8988T (cell line): ENCODE measurements at regions not wholly inside any gene's neighbourhood (a gene's known extent, or its start where the extent isn't known, plus 50 kb on each side); places are given as distances from the start of the nearest gene placed in this dataset.

Source experiments
- DNase-seq: peaks from one replicate; pipeline ENCODE4 v3.0.0; 2011

GRCh38 chr2:19846567-19846966, 55.2 kb downstream of the TTC32 start:
- DNase-seq, result no peak

DNA sequence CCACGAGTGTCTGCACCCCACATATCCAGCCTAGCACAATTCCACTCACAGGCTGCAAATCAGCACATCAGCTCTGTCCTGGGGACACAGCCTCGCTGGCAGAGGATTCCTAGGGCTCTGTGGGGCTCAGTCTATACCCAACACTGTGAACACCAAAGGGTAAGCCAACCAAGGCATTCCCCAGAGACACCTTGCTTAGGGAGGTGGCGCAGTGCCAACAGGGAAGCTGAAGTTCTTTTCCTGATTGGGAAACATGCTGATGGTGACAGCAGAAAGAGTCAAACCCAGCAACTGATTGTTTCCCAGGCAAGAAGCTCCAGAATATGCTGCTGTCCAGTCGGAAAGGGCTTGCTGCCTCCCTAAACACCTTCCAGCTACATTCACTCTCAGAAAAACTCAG, 55.8 kb downstream of the TTC32 start:
- DNase-seq, result no peak

DNA sequence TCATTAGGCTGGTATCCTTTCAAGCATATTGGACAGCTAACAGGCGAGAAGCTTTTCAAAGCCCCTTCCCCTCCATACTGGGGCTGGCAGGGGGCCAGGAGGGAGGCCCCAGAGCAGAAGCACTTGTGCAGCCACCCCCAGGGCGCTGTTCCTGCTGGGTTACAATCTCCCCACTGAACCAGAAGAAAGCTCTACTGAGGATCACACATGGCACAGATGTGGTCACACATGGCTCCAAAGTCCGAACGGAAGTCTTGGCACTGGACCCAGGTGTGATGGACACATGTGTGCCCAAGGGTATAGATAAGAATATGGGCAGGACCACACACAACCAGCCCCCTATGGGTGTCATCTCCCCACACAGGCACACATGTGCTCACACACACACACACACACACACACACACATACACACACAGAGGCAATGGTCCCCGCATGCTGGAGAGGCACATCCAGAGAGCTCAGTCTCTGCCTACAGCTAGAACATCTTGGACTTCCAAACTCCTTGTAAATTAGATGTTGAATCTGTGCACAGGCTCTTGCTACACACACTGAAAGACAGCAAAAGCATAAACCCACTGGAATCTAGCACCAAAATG, 56.4 kb downstream of the TTC32 start:
- DNase-seq, result no peak

DNA sequence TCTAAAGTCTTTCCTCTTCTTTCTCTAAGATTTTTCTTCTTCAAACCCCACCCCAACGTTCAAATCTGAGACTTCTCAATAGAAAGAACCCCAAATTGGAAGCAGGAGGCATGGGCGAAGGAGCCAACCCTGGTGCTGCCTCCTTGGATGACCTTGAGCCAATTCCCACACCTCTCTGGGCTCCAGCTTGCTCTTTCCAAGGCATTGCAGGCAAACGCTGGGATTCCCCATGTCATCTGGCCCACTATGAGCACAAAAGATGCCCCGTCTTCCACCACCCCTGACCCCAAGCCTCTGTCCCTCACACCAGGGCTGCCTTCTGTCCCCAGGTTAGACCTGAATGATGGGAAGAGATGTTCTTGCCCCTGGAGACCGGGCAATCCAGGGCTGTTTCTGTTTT, 57.0 kb downstream of the TTC32 start:
- no peak for DNase-seq

DNA sequence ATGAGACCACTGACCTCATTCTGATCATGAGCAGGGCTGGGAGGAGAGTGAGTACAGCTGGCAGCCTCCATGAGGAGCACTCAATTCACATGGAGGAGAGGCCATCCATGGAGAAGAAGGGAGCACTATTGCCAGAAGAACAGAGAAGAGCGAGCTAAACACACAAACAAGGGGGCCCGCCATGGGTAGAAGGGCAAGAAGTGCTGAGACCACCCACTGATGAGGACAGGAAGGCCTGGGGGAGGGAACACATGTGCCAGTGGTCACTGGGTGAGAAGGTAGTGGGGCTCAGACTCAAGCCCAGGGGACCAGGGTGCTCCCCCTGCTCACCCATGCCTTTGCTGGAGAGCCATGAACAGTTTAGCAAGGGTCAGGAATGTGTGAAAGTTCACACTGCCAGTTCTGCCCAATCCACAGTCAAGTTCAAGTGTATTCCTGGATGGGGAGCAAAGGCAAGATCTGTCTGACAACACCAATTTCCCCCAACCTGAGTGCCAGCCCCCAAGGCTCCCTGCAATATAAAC, 57.7 kb downstream of the TTC32 start:
- DNase-seq, result no peak

DNA sequence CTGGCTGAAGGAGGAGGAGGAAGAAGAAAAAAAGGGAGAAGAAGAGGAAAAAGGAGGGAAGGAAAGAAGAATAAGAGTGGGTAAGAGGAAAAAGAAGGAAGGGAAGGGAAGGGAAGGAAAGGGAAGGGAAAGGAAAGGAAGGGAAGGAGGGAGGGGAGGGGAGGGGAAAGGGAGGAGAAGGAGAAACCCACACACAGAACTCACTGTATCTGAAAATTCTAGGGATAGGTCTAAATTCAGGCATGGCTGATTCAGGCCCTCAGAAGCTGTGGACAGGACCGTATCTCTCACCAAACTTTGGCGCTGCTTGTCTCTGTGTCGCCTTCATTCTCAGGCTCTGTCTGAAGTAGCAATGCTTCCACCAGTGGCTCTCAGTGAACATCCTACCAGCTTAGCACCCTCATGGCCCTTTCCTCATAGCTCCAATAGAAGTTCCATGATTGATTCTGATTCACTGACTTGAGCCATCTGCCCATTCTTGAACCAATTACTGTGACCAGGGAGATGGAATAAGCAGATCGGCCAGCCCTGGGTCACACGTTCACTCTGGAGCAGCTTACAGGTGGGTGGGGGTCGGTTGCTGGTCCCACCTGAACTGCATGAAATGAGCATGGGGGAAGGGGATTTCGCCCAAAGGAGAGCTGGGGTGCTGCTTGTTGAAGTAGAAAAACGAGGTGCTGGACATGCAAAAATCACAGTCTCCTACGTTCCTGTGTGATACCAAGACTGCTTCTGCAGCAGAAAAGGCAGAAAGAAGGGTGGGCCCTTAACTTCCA, 59.7 kb downstream of the TTC32 start:
- no peak for DNase-seq

DNA sequence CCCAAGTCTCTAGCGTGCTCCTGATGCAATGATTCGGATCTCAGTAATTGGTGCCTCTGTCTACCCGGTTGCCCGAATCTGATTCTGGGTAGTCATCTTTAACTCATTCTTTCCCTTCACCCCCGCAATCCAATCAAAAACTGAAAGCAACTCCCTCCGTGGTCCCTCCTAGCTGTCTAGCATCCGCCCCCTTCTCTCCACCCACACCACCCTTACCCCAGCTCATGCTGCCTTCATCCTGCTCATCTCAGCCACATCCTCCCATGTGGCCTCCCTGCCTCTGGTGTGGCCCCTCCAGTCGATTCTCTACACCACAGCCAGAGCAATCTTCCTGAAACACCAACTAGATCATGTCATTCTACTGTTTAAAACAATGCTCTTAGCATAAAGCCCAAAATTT, 62.3 kb downstream of the TTC32 start:
- DNase-seq, result no peak

DNA sequence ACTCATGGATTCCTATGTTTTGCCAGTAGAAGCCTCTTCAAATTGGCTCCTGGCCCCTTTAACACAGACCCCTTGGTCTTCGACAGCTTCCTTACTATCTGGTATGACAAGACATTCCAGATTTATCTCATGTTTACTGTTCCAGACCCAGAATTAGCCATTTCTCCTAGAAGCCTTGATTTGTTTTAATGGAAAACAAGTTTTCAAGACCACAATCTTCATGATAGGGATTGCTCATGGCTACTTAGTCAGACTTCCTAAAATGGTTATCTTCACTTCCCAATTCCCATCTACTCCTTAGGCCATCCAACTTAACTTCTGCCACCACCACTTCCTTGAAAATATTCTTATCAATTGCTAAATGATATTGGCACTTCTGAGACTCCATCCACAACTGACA, 63.2 kb downstream of the TTC32 start:
- DNase-seq, result no peak

GRCh38 chr2:19837235-19837766, 64.5 kb downstream of the TTC32 start:
- no peak for DNase-seq

GRCh38 chr2:19835781-19836281, 66.0 kb downstream of the TTC32 start:
- no peak for DNase-seq

DNA sequence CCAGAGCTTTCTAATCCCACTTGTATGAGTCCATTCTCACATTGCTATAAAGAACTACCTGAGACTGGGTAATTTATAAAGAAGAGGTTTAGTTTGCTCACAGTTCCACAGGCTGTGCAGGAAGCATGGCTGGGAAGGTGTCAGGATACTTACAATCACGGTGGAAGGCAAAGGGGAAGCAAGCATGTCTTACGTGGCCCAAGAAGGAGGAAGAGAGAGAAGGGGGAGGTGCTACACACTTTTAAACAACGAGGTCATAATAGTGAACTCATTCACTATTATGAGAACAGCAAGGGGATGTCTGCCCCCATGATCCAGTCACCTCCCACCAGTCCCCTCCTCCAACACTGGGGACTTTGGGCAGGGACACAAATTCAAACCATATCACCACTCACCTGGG, 67.8 kb downstream of the TTC32 start:
- DNase-seq, result no peak

GRCh38 chr2:19829672-19830071, 72.1 kb downstream of the TTC32 start:
- DNase-seq, result no peak

- DNase-seq, result no peak
These were observed 74.9 kb downstream of the TTC32 start for GRCh38 chr2:19826874-19827273.

DNA sequence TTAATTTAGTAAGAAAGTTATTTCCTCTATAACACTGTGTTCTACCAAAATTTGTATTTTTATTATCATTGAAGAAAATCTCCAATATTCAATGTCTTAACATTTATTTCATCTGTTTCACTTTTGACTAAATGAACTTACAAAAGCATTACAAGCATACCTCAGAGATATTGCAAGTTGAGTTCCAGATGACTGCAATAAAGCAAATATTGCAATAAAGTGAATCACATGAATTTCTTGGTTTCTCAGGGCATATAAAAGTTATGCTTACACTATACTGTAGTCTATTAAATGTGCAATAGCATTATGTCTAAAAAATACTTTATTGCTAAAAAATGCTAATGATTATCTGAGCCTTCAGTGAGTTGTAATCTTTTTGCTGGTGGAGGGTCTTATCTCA, 78.3 kb downstream of the TTC32 start:
- DNase-seq, result no peak

- no peak for DNase-seq
These were observed 82.4 kb downstream of the TTC32 start for GRCh38 chr2:19819097-19820065.

GRCh38 chr2:19818543-19818942, 83.2 kb downstream of the TTC32 start:
- no peak for DNase-seq

DNA sequence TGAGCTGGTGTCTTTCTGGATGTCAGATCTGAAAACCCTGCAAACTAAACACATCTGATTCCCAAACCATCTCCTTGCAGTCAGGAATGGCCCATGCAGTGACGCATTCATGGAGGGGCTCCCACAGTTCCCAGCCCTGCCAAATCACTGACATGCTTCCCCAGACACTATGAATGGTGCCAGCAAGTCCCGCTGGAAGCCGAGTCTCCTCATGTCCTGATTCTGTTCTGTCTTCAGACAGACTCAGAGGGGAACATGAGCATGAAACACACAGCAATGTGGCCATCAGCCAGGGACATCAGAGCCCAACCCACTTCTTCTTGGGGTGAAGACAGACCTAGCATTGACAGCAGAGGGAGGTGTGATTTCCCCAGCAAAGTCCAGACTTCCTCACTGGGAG, 83.7 kb downstream of the TTC32 start:
- DNase-seq, result no peak

- DNase-seq, result no peak
These were observed 86.0 kb downstream of the TTC32 start for GRCh38 chr2:19815746-19816145.

GRCh38 chr2:19812166-19812565, 89.6 kb downstream of the TTC32 start:
- no peak for DNase-seq

GRCh38 chr2:19811186-19811585, 90.6 kb downstream of the TTC32 start:
- DNase-seq, result no peak

DNA sequence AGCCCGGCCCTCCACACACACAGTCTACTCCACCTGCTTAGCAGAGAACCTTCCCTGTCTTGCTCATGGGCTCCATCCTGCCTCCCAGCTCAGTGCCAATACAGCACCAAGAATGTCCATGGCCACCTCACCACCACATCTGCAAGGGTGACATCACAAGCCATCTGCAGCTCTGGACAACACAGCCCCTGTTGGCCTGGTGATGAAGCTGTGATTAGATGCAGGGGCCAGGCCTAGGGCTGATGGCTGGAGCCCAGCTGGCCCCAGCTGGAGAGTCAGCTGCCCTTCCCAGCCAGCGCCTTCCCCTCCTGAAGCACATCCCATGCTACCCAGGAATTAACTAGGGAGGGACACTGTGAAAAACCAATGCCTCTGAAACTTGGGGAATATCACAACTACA, 91.1 kb downstream of the TTC32 start:
- no peak for DNase-seq

GRCh38 chr2:19810148-19810547, 91.6 kb downstream of the TTC32 start:
- DNase-seq, result no peak

DNA sequence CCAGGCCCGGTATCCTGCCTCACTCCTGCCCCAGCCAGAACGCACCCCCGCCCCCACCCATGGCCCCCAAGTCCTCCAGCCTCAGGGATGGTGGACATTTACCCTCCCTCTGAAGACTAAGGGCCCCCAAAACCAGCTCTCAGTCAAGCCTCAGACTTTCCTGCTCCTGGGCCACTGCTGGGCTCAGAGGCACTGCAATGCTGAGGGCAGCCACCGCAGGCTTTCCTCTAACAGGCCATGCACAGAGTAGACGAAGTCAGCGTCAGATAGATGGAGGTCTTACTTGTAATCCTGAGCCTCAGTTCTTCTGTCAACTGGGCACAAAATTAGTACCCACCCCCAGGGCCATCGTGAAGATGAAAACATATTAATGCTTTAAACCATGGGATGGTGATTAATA, 92.6 kb downstream of the TTC32 start:
- no peak for DNase-seq
